Endothelial cell (in vitro differentiated cells): ENCODE measurements at regions not wholly inside any gene's neighbourhood (a gene's known extent, or its start where the extent isn't known, plus 50 kb on each side); places are given as distances from the start of the nearest gene placed in this dataset.

Experiments used
- DNase-seq: peaks from one replicate; pipeline ENCODE4 v3.0.0; 2021; ENCODE audit warnings: low spot score
- H3K27ac Mint-ChIP-seq: one replicate; pipeline ENCODE4 v1.8.0; 2021; ENCODE audit warnings: mixed read lengths, inconsistent platforms; ENCODE audit not compliant: unreplicated experiment
- H3K27me3 Mint-ChIP-seq: one replicate; pipeline ENCODE4 v1.8.0; 2021; ENCODE audit warnings: mild to moderate bottlenecking, moderate library complexity, mixed read lengths, inconsistent platforms; ENCODE audit not compliant: unreplicated experiment
- H3K36me3 Mint-ChIP-seq: one replicate; pipeline ENCODE4 v1.8.0; 2021; ENCODE audit warnings: mild to moderate bottlenecking, low read depth, mixed read lengths, inconsistent platforms; ENCODE audit not compliant: unreplicated experiment
- H3K4me1 Mint-ChIP-seq: one replicate; pipeline ENCODE4 v1.8.0; 2021; ENCODE audit warnings: mild to moderate bottlenecking, mixed read lengths, inconsistent platforms; ENCODE audit not compliant: unreplicated experiment
- H3K4me3 Mint-ChIP-seq: one replicate; pipeline ENCODE4 v1.8.0; 2021; ENCODE audit warnings: mild to moderate bottlenecking, mixed read lengths, inconsistent platforms; ENCODE audit not compliant: unreplicated experiment
- H3K9me3 Mint-ChIP-seq: one replicate; pipeline ENCODE4 v1.8.0; 2021; ENCODE audit warnings: mixed read lengths, inconsistent platforms; ENCODE audit not compliant: unreplicated experiment
- CTCF ChIP-seq: fragments of 200-600 bp; sonication (generic); IDR thresholded peaks from one replicate; pipeline ENCODE4 v1.5.0; 2021; ENCODE audit warnings: antibody characterized with exemption; ENCODE audit not compliant: unreplicated experiment

- H3K27me3 Mint-ChIP-seq: peaks cover 4% of the 10 kb centered on the region
- peaks cover 5% of the 10 kb centered on the region for H3K4me1 Mint-ChIP-seq
- no peaks in the 10 kb centered on the region for H3K36me3 Mint-ChIP-seq
- TF ChIP-seq CTCF: no peak
- no peaks in the 10 kb centered on the region for H3K9me3 Mint-ChIP-seq
- no peak overlapping the region for H3K4me3 Mint-ChIP-seq
- no peak for DNase-seq
- H3K27ac Mint-ChIP-seq: no peak overlapping the region
Measured at GRCh38 chr9:115357821-115358220, 239.9 kb upstream of the TNC start.

DNA sequence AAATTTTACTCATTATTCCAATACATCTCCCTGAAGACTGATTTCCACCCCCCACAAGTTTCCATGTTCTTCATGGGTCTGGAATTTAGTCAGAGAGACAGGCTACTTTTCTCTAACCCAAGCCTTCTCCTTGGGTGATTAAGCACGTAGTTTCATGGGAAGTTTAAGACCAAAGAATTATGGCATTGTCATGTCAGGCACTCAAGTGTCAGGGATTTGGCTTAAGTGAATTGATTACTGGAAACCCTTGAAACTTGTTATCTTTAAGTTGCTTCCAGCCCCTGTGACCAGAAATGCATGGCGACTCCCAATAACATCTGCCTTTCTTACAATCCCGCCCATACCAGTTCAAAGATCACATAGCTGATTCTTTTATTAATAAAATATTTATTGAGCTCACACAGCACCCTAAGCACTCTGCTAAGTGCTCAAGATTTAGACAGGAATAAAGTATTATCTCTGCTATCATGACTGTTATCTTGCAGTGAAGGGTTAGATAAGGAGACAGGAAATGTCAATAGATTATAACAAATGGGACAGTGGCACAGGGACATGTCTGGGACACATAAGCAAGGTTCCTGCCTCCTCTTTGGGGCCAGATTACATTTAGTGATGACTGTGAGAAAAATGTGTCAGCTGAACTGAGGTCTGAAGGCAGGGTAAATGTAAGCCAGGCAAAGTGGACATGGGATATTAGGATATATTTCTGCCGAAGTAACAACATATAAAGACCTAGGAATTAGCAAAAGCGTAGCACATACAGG lies 241.2 kb upstream of the TNC start:
- TF ChIP-seq CTCF: no peak
- Mint-ChIP-seq H3K36me3 (no peaks in the 10 kb centered on the region), H3K27me3 (peaks cover 3% of the 10 kb centered on the region), H3K4me3 (no peak overlapping the region), H3K27ac (no peak overlapping the region), H3K9me3 (no peaks in the 10 kb centered on the region), H3K4me1 (peaks cover 5% of the 10 kb centered on the region)
- no peak for DNase-seq

- DNase-seq: no peak
- H3K4me1 Mint-ChIP-seq: peaks cover 5% of the 10 kb centered on the region
- no peak overlapping the region for H3K4me3 Mint-ChIP-seq
- no peaks in the 10 kb centered on the region for H3K9me3 Mint-ChIP-seq
- peaks cover 2% of the 10 kb centered on the region for H3K27me3 Mint-ChIP-seq
- TF ChIP-seq CTCF: no peak
- no peaks in the 10 kb centered on the region for H3K36me3 Mint-ChIP-seq
- H3K27ac Mint-ChIP-seq: no peak overlapping the region
Measured at GRCh38 chr9:115360122-115360521, 242.2 kb upstream of the TNC start.

DNA sequence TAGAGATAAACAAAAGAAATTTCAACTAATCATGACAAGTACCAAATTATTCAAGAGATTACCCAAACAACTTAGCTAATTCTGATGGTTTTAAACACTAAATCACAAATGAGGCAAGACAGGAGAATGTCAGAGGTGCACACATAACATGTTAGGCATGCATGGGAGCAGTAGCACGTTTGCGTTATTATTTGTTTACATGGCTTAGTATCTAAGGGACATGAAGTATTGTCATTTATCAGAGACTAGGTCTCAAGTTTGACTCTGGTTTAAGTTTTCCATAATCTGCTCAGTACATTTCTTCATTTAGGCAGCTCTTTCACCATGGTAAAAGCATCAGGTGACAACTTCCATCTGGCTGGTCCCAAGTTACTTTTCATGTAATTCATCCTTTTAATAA lies 244.1 kb upstream of the TNC start:
- Mint-ChIP-seq H3K36me3 (no peaks in the 10 kb centered on the region), H3K4me1 (peaks cover 5% of the 10 kb centered on the region), H3K27me3 (peaks cover 2% of the 10 kb centered on the region), H3K4me3 (no peak overlapping the region), H3K27ac (no peak overlapping the region), H3K9me3 (no peaks in the 10 kb centered on the region)
- no peak for TF ChIP-seq CTCF
- DNase-seq: no peak

- peaks cover 2% of the 10 kb centered on the region for H3K27me3 Mint-ChIP-seq
- no peak for DNase-seq
- H3K9me3 Mint-ChIP-seq: no peaks in the 10 kb centered on the region
- H3K36me3 Mint-ChIP-seq: no peaks in the 10 kb centered on the region
- no peak overlapping the region for H3K4me3 Mint-ChIP-seq
- TF ChIP-seq CTCF: no peak
- H3K27ac Mint-ChIP-seq: no peak overlapping the region
- peaks cover 5% of the 10 kb centered on the region for H3K4me1 Mint-ChIP-seq
Measured at GRCh38 chr9:115362640-115363039, 244.7 kb upstream of the TNC start.
